KOPT-K1 (cell line): ENCODE measurements at regions not wholly inside any gene's neighbourhood (a gene's known extent, or its start where the extent isn't known, plus 50 kb on each side); places are given as distances from the start of the nearest gene placed in this dataset.
"Not testable (repeated sequence)": the region's sequence is repeated elsewhere in the genome, so short reads cannot be mapped to it uniquely, and the experiment has no call there.

Experiments used
- H3K27ac ChIP-seq: fragments of 200-600 bp; sonication (generic); 2 replicates; pipeline ENCODE4 v1.5.1; 2016; ENCODE audit warnings: antibody characterized with exemption, mild to moderate bottlenecking, low read depth, low read length; ENCODE audit not compliant: poor library complexity, severe bottlenecking
- H3K36me3 ChIP-seq: fragments of 200-600 bp; sonication (generic); 2 replicates; pipeline ENCODE4 v1.5.1; 2017; ENCODE audit warnings: antibody characterized with exemption, mild to moderate bottlenecking, low read length, moderate library complexity; ENCODE audit not compliant: insufficient read depth
- H3K9me3 ChIP-seq: fragments of 200-600 bp; sonication (generic); 2 replicates; pipeline ENCODE4 v1.5.1; 2017; ENCODE audit warnings: antibody characterized with exemption, low read length, mild to moderate bottlenecking; ENCODE audit not compliant: insufficient read depth, poor library complexity, severe bottlenecking

GRCh38 chr7:6958371-6958770 lies 132.3 kb upstream of the CCZ1B start:
- H3K27ac ChIP-seq, H3K36me3 ChIP-seq, H3K9me3 ChIP-seq: not testable (repeated sequence)

GRCh38 chr7:6959942-6960341 lies 133.9 kb upstream of the CCZ1B start:
- H3K36me3 ChIP-seq, H3K9me3 ChIP-seq, H3K27ac ChIP-seq: not testable (repeated sequence)

GRCh38 chr7:6962871-6963270 lies 136.8 kb upstream of the CCZ1B start:
- not testable (repeated sequence) for H3K27ac ChIP-seq, H3K36me3 ChIP-seq

GRCh38 chr7:6965051-6965450 lies 139.0 kb upstream of the CCZ1B start:
- H3K36me3 ChIP-seq, H3K9me3 ChIP-seq, H3K27ac ChIP-seq: not testable (repeated sequence)

More at GRCh38 chr7:6962871-6963270, 136.8 kb upstream of the CCZ1B start:
- not testable (repeated sequence) for H3K9me3 ChIP-seq

- not testable (repeated sequence) for H3K27ac ChIP-seq, H3K36me3 ChIP-seq, H3K9me3 ChIP-seq
These were observed 144.1 kb upstream of the CCZ1B start for GRCh38 chr7:6970180-6970579.

- H3K36me3 ChIP-seq, H3K9me3 ChIP-seq, H3K27ac ChIP-seq: not testable (repeated sequence)
These were observed 148.8 kb upstream of the CCZ1B start for GRCh38 chr7:6974876-6975275.

- not testable (repeated sequence) for H3K9me3 ChIP-seq, H3K27ac ChIP-seq, H3K36me3 ChIP-seq
These were observed 149.3 kb upstream of the CCZ1B start for GRCh38 chr7:6975346-6975745.

GRCh38 chr7:6977368-6977767 lies 151.3 kb upstream of the CCZ1B start:
- not testable (repeated sequence) for H3K9me3 ChIP-seq, H3K27ac ChIP-seq, H3K36me3 ChIP-seq

GRCh38 chr7:6978326-6978725 lies 152.3 kb upstream of the CCZ1B start:
- H3K36me3 ChIP-seq, H3K27ac ChIP-seq, H3K9me3 ChIP-seq: not testable (repeated sequence)

GRCh38 chr7:6979456-6979855 lies 153.4 kb upstream of the CCZ1B start:
- not testable (repeated sequence) for H3K36me3 ChIP-seq, H3K9me3 ChIP-seq, H3K27ac ChIP-seq

- not testable (repeated sequence) for H3K27ac ChIP-seq, H3K9me3 ChIP-seq, H3K36me3 ChIP-seq
These were observed 156.3 kb upstream of the CCZ1B start for GRCh38 chr7:6982375-6982774.

- not testable (repeated sequence) for H3K9me3 ChIP-seq, H3K27ac ChIP-seq, H3K36me3 ChIP-seq
These were observed 160.8 kb upstream of the CCZ1B start for GRCh38 chr7:6986892-6987291.

GRCh38 chr7:6988608-6989007 lies 162.5 kb upstream of the CCZ1B start:
- not testable (repeated sequence) for H3K9me3 ChIP-seq, H3K36me3 ChIP-seq, H3K27ac ChIP-seq

- not testable (repeated sequence) for H3K9me3 ChIP-seq, H3K36me3 ChIP-seq, H3K27ac ChIP-seq
These were observed 163.9 kb upstream of the CCZ1B start for GRCh38 chr7:6989968-6990367.

- H3K9me3 ChIP-seq, H3K36me3 ChIP-seq, H3K27ac ChIP-seq: not testable (repeated sequence)
These were observed 164.5 kb upstream of the CCZ1B start for GRCh38 chr7:6990426-6991152.

- H3K36me3 ChIP-seq, H3K27ac ChIP-seq, H3K9me3 ChIP-seq: not testable (repeated sequence)
These were observed 165.1 kb upstream of the CCZ1B start for GRCh38 chr7:6991169-6991611.
